GM19035 (cell line): ENCODE measurements at regions not wholly inside any gene's neighbourhood (a gene's known extent, or its start where the extent isn't known, plus 50 kb on each side); places are given as distances from the start of the nearest gene placed in this dataset.
"Not testable (repeated sequence)": the region's sequence is repeated elsewhere in the genome, so short reads cannot be mapped to it uniquely, and the experiment has no call there.

Experiments
- ATAC-seq: cut with Tn5 transposase; IDR thresholded peaks from one replicate; pipeline ENCODE4 v1.9.1; 2021; ENCODE audit not compliant: unreplicated experiment

DNA sequence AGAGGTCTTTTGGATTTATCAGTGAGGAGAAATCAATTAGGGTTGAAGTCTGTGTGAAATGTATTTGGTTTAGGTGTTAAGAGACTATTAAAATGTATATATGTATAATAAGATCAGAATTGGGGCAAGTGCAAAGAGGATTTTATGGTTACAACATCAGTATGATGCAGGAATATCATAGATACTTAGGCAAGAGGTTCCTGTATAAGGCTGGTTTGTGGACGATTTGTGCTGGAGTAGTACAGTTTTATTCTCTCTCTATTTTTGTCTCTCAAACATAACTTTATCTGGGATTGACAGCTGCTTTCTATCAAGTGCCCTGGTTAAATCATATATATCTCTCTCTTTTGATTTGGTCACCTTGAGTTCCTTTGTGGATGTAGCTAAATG is 142.5 kb downstream of the CTH start:
- ATAC-seq, result no peak

DNA sequence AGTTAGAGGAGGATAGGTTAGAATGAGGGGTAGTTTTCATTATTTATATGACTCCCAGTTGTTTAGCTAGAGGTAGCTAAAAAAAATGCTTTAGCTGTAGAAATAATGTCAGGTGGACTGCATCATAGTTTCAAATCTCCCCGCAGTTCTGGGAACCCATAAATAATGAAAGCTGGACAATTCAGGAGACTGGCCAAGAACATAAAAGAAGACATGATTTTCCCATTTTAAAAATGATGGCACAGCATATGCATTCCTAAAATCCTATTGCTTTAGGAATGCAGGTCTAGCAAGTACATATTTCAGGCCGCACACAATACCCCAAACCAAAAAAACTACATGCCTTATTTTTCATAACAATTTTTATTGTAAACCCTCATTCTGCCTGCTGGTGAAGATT is 143.3 kb downstream of the CTH start:
- ATAC-seq, result no peak

DNA sequence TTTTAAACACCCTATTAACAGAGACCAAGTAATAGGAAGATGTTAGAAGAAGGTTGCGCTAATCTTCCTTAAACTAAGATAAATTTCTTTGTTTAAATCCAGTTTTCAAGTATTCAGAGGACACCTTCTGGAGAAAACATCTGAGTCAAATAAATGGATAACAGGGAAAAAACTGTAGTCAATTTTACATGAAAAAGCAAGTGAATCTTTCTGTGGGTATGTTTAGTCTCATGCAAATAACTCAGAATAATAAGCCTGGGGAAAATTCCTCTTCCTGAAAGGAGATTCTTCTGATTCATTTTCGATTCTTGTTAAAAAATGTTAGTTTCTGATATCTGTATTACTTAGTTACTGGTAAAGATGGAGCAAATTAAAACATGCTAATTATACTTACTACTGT is 145.5 kb downstream of the CTH start:
- ATAC-seq, result no peak

DNA sequence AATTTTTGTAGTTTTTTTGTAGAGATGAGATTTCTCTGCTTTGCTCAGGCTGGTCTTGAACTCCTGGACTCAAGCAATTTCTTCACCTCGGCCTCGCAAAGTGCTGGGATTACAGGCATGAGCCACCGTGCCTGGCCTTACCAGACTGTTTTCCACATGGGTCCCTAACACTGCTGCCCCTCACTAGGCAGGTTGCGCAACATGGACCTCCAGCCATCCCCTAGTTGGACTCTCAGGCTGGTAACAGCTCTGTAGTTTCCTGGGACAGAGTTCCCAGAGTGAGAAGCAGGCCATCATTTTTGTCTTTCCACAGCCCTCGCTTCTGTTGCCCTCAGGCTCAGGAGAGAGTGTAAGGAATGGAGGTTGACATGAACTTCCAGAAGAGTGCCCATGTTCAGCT is 156.1 kb downstream of the CTH start:
- ATAC-seq, result no peak

DNA sequence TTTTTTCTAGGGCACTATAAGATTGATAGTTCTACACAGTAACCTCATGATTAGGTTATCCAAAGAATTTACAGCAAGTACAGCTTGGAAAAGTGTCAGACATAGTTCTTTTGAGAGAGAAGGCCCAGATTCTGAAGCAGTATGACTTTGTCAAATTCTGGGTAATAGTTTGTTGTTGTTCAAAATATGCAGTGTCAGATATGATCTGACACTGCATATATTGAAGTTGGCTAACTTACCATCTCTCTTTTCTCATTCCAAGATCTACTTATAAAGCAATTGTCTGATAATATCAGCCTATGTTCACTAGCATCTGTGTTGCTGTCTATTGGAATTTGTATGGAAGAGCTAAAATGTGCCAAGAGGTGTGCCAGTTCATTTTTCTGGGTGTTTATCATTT is 160.1 kb downstream of the CTH start:
- no peak for ATAC-seq

DNA sequence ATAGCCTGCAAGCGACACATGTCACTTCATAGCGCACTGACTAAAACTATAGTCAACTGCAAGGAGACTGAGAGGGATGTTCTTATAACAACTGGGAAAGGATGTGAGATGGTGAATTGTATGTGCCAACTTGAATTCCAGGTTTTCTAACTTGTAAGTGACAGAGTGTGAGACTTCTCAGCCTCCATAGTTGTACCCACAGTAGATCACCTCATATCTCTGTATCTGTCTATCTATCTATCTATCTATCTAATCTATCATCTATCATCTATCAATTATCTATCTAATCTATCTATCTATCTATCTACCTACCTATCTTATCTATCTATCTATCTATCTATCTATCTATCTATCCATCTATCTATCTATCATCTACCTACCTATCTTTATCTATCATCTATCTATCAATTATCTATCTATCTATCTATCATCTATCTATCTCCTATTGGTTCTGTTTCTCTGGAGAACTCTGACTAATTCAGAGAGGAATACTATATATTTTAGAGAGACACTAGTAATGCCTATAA is 162.3 kb downstream of the CTH start:
- ATAC-seq, result no peak

DNA sequence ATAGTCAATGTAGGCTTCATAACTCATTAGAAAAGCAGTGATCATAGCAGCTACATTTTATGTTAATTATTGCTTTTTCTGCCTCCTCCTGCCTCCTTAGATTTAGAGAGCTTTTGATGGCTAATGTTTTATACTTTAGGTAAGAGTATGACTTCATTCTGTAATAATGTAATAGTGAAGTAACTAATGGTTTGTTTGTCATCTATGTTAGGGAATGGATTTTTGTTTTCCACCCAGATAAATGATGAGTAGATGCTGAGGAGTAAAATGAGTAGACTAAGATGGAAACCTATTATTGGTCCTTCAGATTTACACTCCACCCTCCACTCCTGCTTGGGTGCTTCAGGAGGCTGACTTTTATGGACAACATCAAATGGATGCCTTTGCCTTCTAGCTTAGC is 170.6 kb downstream of the CTH start:
- no peak for ATAC-seq

DNA sequence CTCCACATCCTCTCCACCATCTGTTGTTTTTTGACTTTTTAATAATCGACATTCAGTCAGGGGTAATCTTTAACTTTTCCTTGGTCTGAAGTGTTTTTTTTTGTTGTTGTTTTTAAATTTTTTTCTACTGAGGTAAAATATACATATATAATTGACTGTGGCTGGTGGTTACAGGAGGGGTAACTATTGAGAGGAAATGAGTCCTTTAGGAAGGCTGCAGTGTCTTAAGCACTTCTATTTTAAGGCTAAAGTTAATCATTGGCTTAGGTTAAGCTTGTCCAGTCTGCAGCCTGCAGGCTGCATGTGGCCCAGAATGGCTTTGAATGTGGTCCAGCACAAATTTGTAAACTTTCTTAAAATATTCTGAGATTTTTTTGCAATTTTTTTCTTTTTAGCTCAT is 172.5 kb downstream of the CTH start:
- ATAC-seq, result no peak

DNA sequence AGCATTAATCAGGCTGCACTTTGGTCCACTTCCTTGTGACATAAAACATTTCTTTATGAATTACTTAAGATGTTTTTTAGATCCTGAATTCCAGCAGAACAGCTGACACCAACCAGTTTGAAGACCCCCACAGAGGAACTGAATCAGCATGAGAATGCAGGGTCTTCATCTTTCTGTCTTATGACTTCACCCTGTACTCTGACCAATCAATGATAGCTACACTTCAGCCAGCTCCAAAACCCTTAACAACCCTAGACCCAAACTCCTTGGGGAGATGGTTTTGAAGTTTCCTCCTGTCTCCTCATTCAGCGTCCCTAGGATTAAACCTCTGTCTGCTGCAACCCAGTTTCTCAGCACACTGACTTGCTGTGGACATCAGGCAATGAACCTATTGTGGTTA is 175.0 kb downstream of the CTH start:
- ATAC-seq, result no peak

DNA sequence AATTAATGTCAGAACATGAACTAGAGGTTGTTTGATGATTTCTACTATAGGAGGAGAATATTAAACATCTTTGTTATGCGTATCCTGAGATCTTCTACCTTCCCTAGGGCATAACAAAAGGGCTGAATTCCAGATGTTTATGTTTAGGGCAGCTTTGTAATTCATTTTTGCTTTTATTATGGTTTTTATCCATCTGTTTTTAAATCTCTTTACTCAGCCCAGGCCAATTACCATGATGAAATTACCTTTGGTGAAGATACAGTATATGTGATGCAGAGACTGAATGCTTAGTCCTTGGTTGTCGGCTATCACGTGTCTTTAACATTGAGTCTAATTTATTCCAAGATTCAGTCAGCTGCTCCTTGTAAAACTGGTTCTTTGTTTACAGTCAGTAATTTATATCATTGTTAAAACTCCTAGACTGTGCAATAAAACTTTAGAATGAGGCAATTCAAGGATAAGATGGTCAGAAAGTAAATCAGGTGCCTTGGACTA is 176.9 kb downstream of the CTH start:
- ATAC-seq, result no peak

DNA sequence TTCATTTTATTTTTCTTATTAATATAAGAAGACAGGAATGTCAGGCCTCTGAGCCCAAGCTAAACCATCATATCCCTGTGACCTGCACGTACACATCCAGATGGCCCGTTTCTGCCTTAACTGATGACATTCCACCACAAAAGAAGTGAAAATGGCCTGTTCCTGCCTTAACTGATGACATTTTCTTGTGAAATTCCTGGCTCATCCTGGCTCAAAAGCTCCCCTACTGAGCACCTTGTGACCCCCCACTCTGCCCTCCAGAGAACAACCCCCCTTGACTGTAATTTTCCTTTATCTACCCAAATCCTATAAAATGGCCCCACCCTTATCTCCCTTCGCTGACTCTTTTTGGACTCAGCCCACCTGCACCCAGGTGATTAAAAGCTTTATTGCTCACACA is 182.5 kb downstream of the CTH start:
- ATAC-seq, result not testable (repeated sequence)

DNA sequence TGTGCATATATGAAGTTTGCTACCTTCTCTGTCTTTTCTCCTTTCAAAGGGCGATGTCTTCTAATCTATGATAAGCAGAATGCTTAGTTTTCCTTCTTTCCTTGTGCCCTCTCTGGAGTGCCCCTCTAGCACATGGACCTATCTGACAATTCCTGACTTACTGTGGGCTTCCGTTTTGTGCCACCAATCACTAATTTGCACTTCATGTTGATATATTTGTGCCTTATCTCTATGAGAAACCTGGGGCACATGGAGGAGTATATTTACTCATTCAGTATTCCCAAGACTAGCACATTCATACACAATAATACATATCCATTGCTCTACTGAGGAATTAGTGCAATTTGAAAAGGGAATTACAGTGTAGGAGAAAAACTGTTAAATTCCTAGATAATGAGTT is 197.7 kb downstream of the CTH start:
- no peak for ATAC-seq

DNA sequence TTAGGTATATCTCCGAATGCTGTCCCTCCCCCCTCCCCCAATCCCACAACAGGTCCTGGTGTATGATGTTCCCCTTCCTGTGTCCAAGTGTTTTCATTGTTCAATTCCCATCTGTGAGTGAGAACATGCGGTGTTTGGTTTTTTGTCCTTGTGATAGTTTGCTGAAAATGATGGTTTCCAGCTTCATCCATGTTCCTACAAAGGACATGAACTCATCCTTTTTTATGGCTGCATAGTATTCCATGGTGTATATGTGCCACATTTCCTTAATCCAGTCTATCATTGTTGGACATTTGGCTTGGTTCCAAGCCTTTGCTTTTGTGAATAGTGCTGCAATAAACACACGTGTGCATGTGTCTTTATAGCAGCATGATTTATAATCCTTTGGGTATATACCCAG is 199.1 kb downstream of the CTH start:
- not testable (repeated sequence) for ATAC-seq

DNA sequence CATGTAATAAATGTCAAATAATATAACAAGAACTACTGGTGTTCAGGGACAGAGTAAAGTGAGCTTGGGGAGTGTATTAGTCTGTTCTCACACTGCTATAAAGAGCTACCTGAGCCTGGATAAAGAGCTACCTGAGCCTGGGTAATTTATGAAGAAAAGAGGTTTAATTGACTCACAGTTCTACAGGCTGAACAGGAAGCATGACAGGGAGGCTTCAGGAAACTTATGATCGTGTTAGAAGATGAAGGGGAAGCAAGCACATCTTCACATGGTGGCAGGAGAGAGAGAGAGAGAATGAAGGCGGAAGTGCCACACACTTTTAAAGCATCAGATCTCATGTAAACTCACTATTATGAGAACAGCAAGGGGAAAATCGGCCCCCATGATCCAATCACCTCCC is 205.9 kb downstream of the CTH start:
- ATAC-seq, result no peak

DNA sequence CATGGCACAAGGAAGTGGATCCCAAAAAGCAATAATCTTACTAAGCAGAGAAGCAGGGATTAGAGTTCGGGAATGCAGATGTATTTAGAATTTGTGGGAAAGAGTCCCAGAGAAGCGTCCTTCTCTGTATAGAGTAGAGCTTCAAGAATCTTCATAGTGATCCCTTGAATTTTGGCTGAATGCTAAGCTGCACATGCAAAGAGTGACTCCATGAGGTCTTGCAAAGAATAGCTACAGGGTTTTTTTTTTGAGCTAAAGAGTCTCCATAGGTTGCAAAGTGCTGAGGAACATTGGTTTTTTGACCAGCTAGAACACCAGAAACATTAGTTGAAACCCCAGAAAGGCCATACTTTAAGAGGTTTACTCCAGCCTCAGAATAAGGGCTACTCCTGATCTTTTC is 206.7 kb downstream of the CTH start:
- no peak for ATAC-seq

DNA sequence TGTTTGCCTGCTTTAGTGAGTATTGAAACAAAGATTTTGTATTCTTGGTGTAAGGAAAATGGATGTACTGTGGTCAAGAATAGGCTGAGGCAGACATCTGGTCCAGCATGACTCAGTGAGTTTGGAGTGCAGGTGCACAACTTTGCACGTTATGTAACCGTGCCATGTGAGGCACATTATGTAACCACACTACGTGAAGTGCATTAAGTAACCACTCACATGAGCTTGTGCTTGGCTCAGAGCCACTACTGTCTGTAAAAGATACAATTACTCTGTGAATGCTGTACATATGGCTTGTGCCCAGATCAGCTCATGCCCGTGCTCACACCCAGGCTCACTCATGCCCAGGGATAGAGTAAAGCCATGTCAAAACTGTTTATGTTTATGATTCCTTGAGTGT is 216.8 kb downstream of the CTH start:
- no peak for ATAC-seq

DNA sequence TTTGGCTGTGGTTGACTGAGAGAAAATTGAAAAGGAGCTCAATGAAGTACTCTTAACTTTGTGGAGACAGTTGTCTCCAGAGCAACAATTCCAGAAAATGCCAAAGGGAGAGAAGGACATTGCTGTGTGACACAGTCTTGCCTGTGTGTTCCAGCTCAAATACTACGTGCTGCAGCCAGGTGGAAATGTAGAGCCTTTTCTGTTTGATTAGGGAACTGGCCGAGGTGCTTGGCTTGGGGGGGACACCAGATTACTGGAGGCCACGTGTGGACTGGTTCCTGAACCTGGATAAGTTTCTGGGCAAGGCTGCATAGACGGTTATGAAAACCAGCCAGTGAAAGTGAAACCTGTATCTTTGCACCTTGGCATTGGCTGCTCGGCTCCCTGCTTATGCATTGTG is 217.9 kb downstream of the CTH start:
- ATAC-seq, result no peak

DNA sequence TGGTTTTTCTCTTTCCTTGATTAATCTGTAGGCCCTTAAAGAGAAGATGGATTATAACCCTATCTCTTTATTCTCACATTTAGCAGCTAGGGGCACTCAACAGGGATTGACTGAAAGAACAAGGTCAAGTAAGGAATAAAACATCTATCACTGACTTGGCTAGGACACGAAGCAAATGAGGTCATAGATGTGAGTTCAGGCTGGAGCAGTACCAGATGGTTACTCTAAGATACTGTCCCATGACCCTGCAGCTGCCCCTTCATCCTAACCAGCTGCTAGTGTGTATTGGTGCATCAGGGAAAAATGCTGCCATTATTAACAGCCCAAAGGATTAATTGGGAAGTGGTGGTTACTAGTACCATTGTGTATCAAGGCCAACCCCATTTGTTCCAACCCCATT is 221.9 kb downstream of the CTH start:
- no peak for ATAC-seq

DNA sequence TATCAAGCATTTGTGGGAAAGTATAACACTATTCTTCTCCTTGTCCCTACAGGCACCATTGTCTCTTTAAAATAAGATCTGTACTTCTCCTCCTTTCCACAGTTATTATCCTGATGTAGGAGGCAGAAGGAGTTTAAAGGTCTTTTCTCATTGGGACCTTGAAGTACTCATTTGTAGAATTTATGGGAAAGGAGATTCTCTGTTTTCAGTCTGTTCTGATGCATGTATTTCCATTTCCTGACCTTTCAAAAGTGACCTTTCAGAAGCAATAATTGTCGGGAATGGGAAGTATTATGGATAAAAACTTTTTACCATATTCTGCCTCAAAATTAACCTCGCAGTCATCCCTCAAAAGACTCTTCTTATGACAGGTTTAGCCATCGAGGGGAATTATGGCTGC is 224.8 kb downstream of the CTH start:
- ATAC-seq, result no peak

DNA sequence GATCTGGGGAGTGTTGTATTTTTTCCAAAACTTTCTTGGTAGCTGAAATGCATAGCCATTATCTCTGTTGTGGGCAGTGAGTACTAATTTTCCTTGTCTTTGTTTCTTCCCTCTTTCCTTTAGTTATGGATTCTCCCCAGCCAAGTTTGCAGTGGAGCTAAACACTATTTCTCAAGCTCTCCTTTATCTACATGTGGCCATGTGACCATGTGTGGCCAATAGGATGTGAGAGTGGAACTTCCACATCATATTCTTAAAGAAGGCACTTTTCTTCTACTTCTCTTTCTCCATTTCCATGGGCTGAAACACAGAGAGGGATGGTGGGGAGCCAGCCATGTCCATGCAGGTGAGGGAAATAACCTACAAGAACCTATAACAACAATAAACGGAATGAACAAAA is 230.8 kb downstream of the CTH start:
- no peak for ATAC-seq

DNA sequence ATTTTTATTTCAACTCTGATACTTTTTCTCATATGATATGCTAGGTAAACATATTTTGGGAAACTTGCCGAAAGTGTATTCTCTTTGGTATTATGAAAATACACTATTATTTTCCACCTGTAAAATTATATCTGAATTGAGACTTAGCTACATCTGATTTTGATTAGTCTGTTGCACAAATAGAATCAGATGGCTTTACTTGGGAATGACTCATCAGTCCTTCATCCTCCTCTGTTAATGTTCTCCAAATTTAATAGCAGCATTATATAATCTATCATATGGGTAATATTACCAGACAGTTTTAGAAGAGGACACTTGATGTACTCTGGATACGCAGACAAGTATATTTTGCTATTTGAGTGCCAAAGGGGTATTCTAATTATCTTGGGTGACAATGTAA is 245.3 kb downstream of the CTH start:
- no peak for ATAC-seq

DNA sequence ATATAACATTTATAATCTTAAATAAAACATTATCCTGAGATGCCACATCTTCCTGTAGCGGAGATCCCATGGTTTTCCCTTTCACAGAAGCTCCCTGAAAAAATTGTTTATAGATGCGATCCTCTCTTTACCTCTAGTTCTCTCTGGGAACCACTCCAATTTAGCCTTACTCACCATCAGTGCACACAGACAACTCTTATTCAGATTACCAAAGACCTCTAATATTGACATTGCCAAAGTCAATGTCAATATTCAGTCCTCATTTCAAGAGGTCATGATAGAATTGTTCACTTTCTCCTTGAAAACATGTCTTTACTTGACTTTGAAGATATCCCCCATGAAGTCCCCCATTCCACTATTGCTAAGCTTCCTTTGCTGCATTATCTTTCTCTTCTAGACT is 248.8 kb downstream of the CTH start:
- ATAC-seq, result no peak

DNA sequence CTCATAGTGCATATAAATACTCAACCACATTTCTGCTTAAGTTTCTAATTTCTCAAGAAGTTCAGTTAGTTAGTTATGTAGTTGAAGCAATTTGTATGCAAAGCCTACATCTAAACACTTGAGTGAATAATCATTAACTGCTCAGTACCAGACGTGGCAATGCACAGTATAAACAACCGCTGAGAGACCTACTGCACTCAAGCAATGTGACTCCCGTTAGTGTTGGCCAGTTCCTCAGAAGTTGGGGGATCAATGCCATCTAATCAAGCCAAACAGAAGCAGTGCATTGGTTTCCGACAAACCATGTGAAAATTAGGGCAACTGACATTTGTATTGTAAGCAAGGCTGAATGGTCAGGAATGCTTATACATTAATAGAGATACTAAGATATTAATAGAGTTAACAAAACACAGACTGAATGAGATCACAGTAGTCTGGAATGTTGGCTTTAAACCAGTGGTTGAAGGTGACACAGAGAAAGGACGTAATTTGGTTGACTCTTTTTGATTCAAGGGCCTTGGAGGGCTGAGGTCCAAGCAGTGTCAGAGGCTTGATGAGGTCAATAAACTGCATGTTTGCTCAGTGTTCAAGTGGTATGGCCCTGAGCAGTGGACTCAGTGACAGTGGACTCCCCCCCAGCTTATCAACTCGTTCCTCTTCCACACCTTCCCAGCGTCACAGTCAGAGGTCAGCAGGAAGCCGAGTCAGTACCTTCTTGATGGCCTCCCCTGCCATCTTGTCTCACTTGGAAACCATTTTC is 255.5 kb downstream of the CTH start:
- no peak for ATAC-seq
